Neural cell (in vitro differentiated cells): ENCODE measurements at regions not wholly inside any gene's neighbourhood (a gene's known extent, or its start where the extent isn't known, plus 50 kb on each side); places are given as distances from the start of the nearest gene placed in this dataset.
"Not testable (repeated sequence)": the region's sequence is repeated elsewhere in the genome, so short reads cannot be mapped to it uniquely, and the experiment has no call there.

Source experiments
- H2AFZ ChIP-seq: fragments of 200-600, 300-800 bp; sonication (generic), shearing (Covaris generic); 2 replicates; pipeline ENCODE4 v1.6.0; 2014; ENCODE audit warnings: low read depth, mild to moderate bottlenecking, antibody characterized with exemption, low read length, moderate library complexity
- H3F3A ChIP-seq: fragments of 200-600 bp; shearing (Covaris generic); 2 replicates; pipeline ENCODE4 v1.6.1; 2016; ENCODE audit warnings: mild to moderate bottlenecking, moderate library complexity, mixed read lengths, antibody characterized with exemption, low read length; ENCODE audit not compliant: insufficient read depth, poor library complexity, severe bottlenecking
- H3K27ac ChIP-seq: fragments of 200-600, 300-800 bp; sonication (generic), shearing (Covaris generic); 2 replicates; pipeline ENCODE4 v1.5.1; 2014; ENCODE audit warnings: mild to moderate bottlenecking, low read length, moderate library complexity
- H3K27me3 ChIP-seq: fragments of 300-800, 200-600 bp; sonication (generic), shearing (Covaris generic); 2 replicates; pipeline ENCODE4 v1.6.0; 2014; ENCODE audit warnings: mild to moderate bottlenecking, low read depth, low read length, moderate library complexity; ENCODE audit not compliant: insufficient read depth
- H3K36me3 ChIP-seq: fragments of 300-800, 200-600 bp; sonication (generic), shearing (Covaris generic); 2 replicates; pipeline ENCODE4 v1.5.1; 2014; ENCODE audit warnings: mild to moderate bottlenecking, antibody characterized with exemption, low read length, moderate library complexity; ENCODE audit not compliant: insufficient read depth
- H3K4me2 ChIP-seq: fragments of 300-800, 200-600 bp; sonication (generic), shearing (Covaris generic); 2 replicates; pipeline ENCODE4 v1.6.0; 2014; ENCODE audit warnings: mild to moderate bottlenecking, low read length
- H3K4me3 ChIP-seq: fragments of 300-800, 200-600 bp; sonication (generic), shearing (Covaris generic); 2 replicates; pipeline ENCODE4 v1.5.1; 2014; ENCODE audit warnings: mild to moderate bottlenecking, low read length, moderate library complexity
- H3K79me2 ChIP-seq: fragments of 200-600 bp; shearing (Covaris generic); replicated peaks from 2 replicates; pipeline ENCODE4 v1.6.0; 2014; ENCODE audit warnings: mild to moderate bottlenecking, low read length, moderate library complexity; ENCODE audit not compliant: insufficient read depth
- H3K9ac ChIP-seq: fragments of 300-800, 200-600 bp; sonication (generic), shearing (Covaris generic); 2 replicates; pipeline ENCODE4 v1.6.1; 2016; ENCODE audit warnings: mild to moderate bottlenecking, low read length, mixed read lengths
- H3K9me2 ChIP-seq: fragments of 200-600 bp; shearing (Covaris generic); 2 replicates; pipeline ENCODE4 v1.6.1; 2016; ENCODE audit warnings: mild to moderate bottlenecking, low read length, mixed read lengths; ENCODE audit not compliant: insufficient read depth
- H3K9me3 ChIP-seq: fragments of 200-600, 300-800 bp; sonication (generic), shearing (Covaris generic); 2 replicates; pipeline ENCODE4 v1.6.1; 2016; ENCODE audit warnings: mild to moderate bottlenecking, mixed run types, low read length, moderate library complexity, mixed read lengths
- H4K20me1 ChIP-seq: fragments of 200-600 bp; shearing (Covaris generic); 2 replicates; pipeline ENCODE4 v1.6.1; 2016; ENCODE audit warnings: mild to moderate bottlenecking, mixed run types; ENCODE audit not compliant: insufficient read depth

- not testable (repeated sequence) for H3K4me2 ChIP-seq, H2AFZ ChIP-seq
Observed at GRCh38 chr9:39545079-39545478, 189.6 kb downstream of the SPATA31A1 start.

GRCh38 chr9:39550573-39550972 lies 195.1 kb downstream of the SPATA31A1 start:
- H3K4me2 ChIP-seq, H3K4me3 ChIP-seq, H3K79me2 ChIP-seq, H3K27me3 ChIP-seq, H3K36me3 ChIP-seq, H2AFZ ChIP-seq, H4K20me1 ChIP-seq, H3K9ac ChIP-seq, H3K27ac ChIP-seq, H3K9me2 ChIP-seq, H3F3A ChIP-seq, H3K9me3 ChIP-seq: not testable (repeated sequence)

More at GRCh38 chr9:39545079-39545478, 189.6 kb downstream of the SPATA31A1 start:
- not testable (repeated sequence) for H3K9ac ChIP-seq, H3K27ac ChIP-seq, H3K36me3 ChIP-seq, H3K4me3 ChIP-seq, H3K9me3 ChIP-seq, H3F3A ChIP-seq, H3K9me2 ChIP-seq, H4K20me1 ChIP-seq, H3K27me3 ChIP-seq, H3K79me2 ChIP-seq

- not testable (repeated sequence) for H3K4me3 ChIP-seq, H3K27me3 ChIP-seq, H3K9ac ChIP-seq, H3K79me2 ChIP-seq, H3K9me3 ChIP-seq, H4K20me1 ChIP-seq, H3K4me2 ChIP-seq, H3K9me2 ChIP-seq, H3K27ac ChIP-seq, H2AFZ ChIP-seq, H3K36me3 ChIP-seq, H3F3A ChIP-seq
Observed at GRCh38 chr9:39551544-39551943, 196.1 kb downstream of the SPATA31A1 start.

DNA sequence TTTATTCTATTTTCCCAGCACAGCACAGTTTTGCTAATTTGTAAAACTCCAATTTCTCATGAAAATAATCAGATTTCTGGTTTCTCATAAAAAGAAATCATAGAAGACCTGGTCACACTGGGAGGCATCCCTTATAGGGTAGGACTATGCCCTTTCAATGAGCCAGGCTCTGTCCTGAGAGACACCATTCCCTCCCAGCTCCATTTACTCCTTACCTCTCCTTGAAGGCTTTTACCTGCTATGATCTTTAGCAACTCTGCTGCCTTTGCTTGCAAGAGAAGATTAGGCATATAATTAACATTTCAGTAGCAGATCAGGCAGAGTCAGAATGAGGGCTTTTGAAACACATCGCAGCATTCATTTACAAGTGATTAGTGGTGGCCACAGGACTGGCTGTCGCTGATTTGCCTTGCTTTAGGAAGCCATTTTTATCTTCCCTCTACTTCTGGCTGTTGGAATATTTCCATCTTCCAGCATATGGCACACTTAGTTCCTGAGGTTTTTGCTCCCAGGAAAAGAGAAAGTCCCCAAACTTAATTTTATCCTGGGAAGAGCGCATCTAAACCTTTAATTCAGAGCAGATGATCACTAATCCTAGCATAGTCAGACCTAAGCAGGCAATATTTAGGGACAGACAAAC lies 196.9 kb downstream of the SPATA31A1 start:
- not testable (repeated sequence) for H3K27ac ChIP-seq, H3K9me2 ChIP-seq, H3K36me3 ChIP-seq, H3K9ac ChIP-seq, H3K79me2 ChIP-seq, H3K4me3 ChIP-seq, H2AFZ ChIP-seq, H3F3A ChIP-seq, H3K27me3 ChIP-seq, H3K4me2 ChIP-seq, H3K9me3 ChIP-seq, H4K20me1 ChIP-seq

GRCh38 chr9:39554352-39554751 lies 198.9 kb downstream of the SPATA31A1 start:
- H3K9me3 ChIP-seq, H3K4me3 ChIP-seq, H3K27me3 ChIP-seq, H3K4me2 ChIP-seq, H3K79me2 ChIP-seq, H3F3A ChIP-seq, H3K9me2 ChIP-seq, H3K9ac ChIP-seq, H2AFZ ChIP-seq, H4K20me1 ChIP-seq, H3K27ac ChIP-seq, H3K36me3 ChIP-seq: not testable (repeated sequence)

DNA sequence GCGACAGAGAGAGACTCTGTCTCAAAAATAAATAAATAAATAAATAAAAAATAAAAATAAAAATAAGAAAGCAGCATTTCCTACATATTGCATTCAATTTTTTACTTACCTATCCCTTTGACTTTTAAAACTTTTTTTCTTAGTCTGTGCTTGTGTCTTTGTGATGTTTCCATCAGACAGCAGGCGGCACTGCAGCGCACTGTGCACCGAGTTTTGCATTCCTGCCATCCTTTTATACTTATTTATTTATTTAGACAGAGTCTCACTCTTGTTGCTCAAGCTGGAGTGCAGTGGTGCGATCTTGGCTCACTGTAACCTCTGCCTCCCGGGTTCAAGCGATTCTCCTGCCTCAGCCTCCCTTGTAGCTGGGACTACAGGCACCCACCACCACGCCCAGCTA lies 203.9 kb downstream of the SPATA31A1 start:
- not testable (repeated sequence) for H3K9me3 ChIP-seq, H4K20me1 ChIP-seq

More for the DNA sequence above, 203.9 kb downstream of the SPATA31A1 start:
- H3K4me2 ChIP-seq, H3K79me2 ChIP-seq, H3K9me2 ChIP-seq, H3K9ac ChIP-seq, H3K27me3 ChIP-seq, H2AFZ ChIP-seq, H3K36me3 ChIP-seq, H3K27ac ChIP-seq, H3F3A ChIP-seq, H3K4me3 ChIP-seq: not testable (repeated sequence)
